CD8-positive, alpha-beta memory T cell (primary cell): ENCODE measurements at regions not wholly inside any gene's neighbourhood (a gene's known extent, or its start where the extent isn't known, plus 50 kb on each side); places are given as distances from the start of the nearest gene placed in this dataset.
A peak's percentile ranks its signal among the peaks of the same experiment; 100 is the strongest.
"Not testable (repeated sequence)": the region's sequence is repeated elsewhere in the genome, so short reads cannot be mapped to it uniquely, and the experiment has no call there.

Source experiments
- CTCF ChIA-PET: fragments of 350-600 bp; sonication (Branson Sonifier 250); formaldehyde crosslinking; loops from one replicate; lab custom pipeline; 2021; ENCODE audit warnings: antibody characterized with exemption; lab: Charles Lee
- POLR2A ChIA-PET: fragments of 350-600 bp; sonication (Branson Sonifier 250); formaldehyde crosslinking; loops from one replicate; lab custom pipeline; 2021; ENCODE audit warnings: antibody characterized with exemption; lab: Charles Lee
- DNase-seq, 5 donors: peaks; one replicate each; pipeline versions ENCODE4 v3.0.0 to v3.0.0-alpha.2; 2020 to 2022; ENCODE audit warnings: mixed read lengths in 1 of 5
- H3K27ac ChIP-seq: one replicate; pipeline ENCODE4 v1.7.0; 2013; ENCODE audit warnings: low read depth, mild to moderate bottlenecking, low read length, moderate library complexity
- H3K27me3 ChIP-seq: 2 replicates; pipeline ENCODE4 v1.7.0; 2013; ENCODE audit warnings: low read length, mild to moderate bottlenecking; ENCODE audit not compliant: insufficient read depth, poor library complexity, severe bottlenecking
- H3K36me3 ChIP-seq: 2 replicates; pipeline ENCODE4 v1.7.0; 2013; ENCODE audit warnings: mild to moderate bottlenecking, low read length, moderate library complexity; ENCODE audit not compliant: insufficient read depth
- H3K4me1 ChIP-seq: 2 replicates; pipeline ENCODE4 v1.7.0; 2013; ENCODE audit warnings: mild to moderate bottlenecking, low read length, moderate library complexity; ENCODE audit not compliant: insufficient read depth
- H3K4me3 ChIP-seq: 2 replicates; pipeline ENCODE4 v1.7.0; 2013; ENCODE audit warnings: mild to moderate bottlenecking, low read length
- H3K9me3 ChIP-seq: 2 replicates; pipeline ENCODE4 v1.7.0; 2013; ENCODE audit warnings: mild to moderate bottlenecking, low read length
- H3K27ac Mint-ChIP-seq, 8 donors: one replicate each; pipeline ENCODE4 v1.8.0; 2020 to 2021; ENCODE audit warnings: mixed read lengths in 8 of 8, mild to moderate bottlenecking in 6 of 8, inconsistent platforms in 3 of 8, moderate library complexity in 3 of 8
- H3K27me3 Mint-ChIP-seq, 2 donors: one replicate each; pipeline ENCODE4 v1.8.0; 2020 to 2021; ENCODE audit warnings: mixed read lengths in 2 of 2, mild to moderate bottlenecking in 1 of 2, moderate library complexity in 1 of 2
- H3K36me3 Mint-ChIP-seq, 3 donors: one replicate each; pipeline ENCODE4 v1.8.0; 2020 to 2021; ENCODE audit warnings: mixed read lengths in 3 of 3, inconsistent platforms in 1 of 3, mild to moderate bottlenecking in 1 of 3
- H3K4me1 Mint-ChIP-seq, 3 donors: one replicate each; pipeline ENCODE4 v1.8.0; 2020 to 2021; ENCODE audit warnings: mixed read lengths in 3 of 3, inconsistent platforms in 1 of 3, mild to moderate bottlenecking in 1 of 3
- H3K4me3 Mint-ChIP-seq, 7 donors: one replicate each; pipeline ENCODE4 v1.8.0; 2020 to 2021; ENCODE audit warnings: mixed read lengths in 7 of 7, mild to moderate bottlenecking in 6 of 7, moderate library complexity in 4 of 7, inconsistent platforms in 2 of 7
- H3K9me3 Mint-ChIP-seq, 5 donors: one replicate each; pipeline ENCODE4 v1.8.0; 2020 to 2022; ENCODE audit warnings: mixed read lengths in 5 of 5, mild to moderate bottlenecking in 3 of 5, moderate library complexity in 2 of 5, inconsistent platforms in 1 of 5

GRCh38 chr9:99488131-99489059, 266.3 kb downstream of the SEC61B start:
- CTCF ChIA-PET = interaction anchor here (1.3 kb wide), 1 partner anchor 10 kb away, joined by 3 read pairs; no protein-coding TSS in a partner anchor
- POLR2A ChIA-PET = no interaction called here
- H3K36me3 Mint-ChIP-seq = no peaks in the 10 kb centered on the region

GRCh38 chr9:99489060-99489413, 267.0 kb downstream of the SEC61B start:
- H3K36me3 Mint-ChIP-seq = no peaks in the 10 kb centered on the region
- peaks cover 0 to 5% (median 4%) of the 10 kb centered on the region in 3 donors for H3K4me1 Mint-ChIP-seq
- ChIA-PET CTCF (no interaction called here), POLR2A (no interaction called here)
- no peak overlapping the region for H3K4me3 Mint-ChIP-seq
- H3K4me3 ChIP-seq = no peak overlapping the region
- no peaks in the 10 kb centered on the region for H3K9me3 ChIP-seq
- DNase-seq = no peak
- no peaks in the 10 kb centered on the region for H3K36me3 ChIP-seq
- H3K9me3 Mint-ChIP-seq = no peaks in the 10 kb centered on the region
- no peak overlapping the region for H3K27ac Mint-ChIP-seq
- no peak overlapping the region for H3K27ac ChIP-seq
- H3K4me1 ChIP-seq = no peaks in the 10 kb centered on the region
- peaks cover 11 to 69% of the 10 kb centered on the region in 2 donors for H3K27me3 Mint-ChIP-seq
- no peaks in the 10 kb centered on the region for H3K27me3 ChIP-seq

More at GRCh38 chr9:99488131-99489059, 266.3 kb downstream of the SEC61B start:
- no peak overlapping the region for H3K27ac Mint-ChIP-seq
- H3K36me3 ChIP-seq = no peaks in the 10 kb centered on the region
- no peaks in the 10 kb centered on the region for H3K9me3 Mint-ChIP-seq
- DNase-seq = no peak
- no peak overlapping the region for H3K4me3 Mint-ChIP-seq
- peaks cover 11 to 70% of the 10 kb centered on the region in 2 donors for H3K27me3 Mint-ChIP-seq
- no peak overlapping the region for H3K27ac ChIP-seq
- peaks cover 0 to 5% (median 4%) of the 10 kb centered on the region in 3 donors for H3K4me1 Mint-ChIP-seq
- H3K9me3 ChIP-seq = no peaks in the 10 kb centered on the region
- H3K27me3 ChIP-seq = no peaks in the 10 kb centered on the region
- H3K4me1 ChIP-seq = no peaks in the 10 kb centered on the region
- no peak overlapping the region for H3K4me3 ChIP-seq

- DNase-seq = no peak
- no peaks in the 10 kb centered on the region for H3K4me1 ChIP-seq
- H3K4me3 Mint-ChIP-seq = no peak overlapping the region
- H3K36me3 Mint-ChIP-seq = no peaks in the 10 kb centered on the region
- no peaks in the 10 kb centered on the region for H3K9me3 ChIP-seq
- H3K4me1 Mint-ChIP-seq = peaks cover 0 to 5% (median 4%) of the 10 kb centered on the region in 3 donors
- ChIA-PET CTCF (interaction anchor here (2.0 kb wide), 1 partner anchor 13 kb away, joined by 4 read pairs; no protein-coding TSS in a partner anchor), POLR2A (no interaction called here)
- H3K9me3 Mint-ChIP-seq = no peaks in the 10 kb centered on the region
- no peak overlapping the region for H3K27ac ChIP-seq
- H3K36me3 ChIP-seq = no peaks in the 10 kb centered on the region
- peaks cover 17 to 69% of the 10 kb centered on the region in 2 donors for H3K27me3 Mint-ChIP-seq
- no peak overlapping the region for H3K27ac Mint-ChIP-seq
- H3K27me3 ChIP-seq = no peaks in the 10 kb centered on the region
- H3K4me3 ChIP-seq = no peak overlapping the region
Measured at GRCh38 chr9:99490729-99491128, 268.6 kb downstream of the SEC61B start.

- H3K36me3 Mint-ChIP-seq = no peaks in the 10 kb centered on the region
- Histone ChIP-seq H3K9me3 (no peaks in the 10 kb centered on the region), H3K4me3 (no peak overlapping the region), H3K27me3 (no peaks in the 10 kb centered on the region), H3K27ac (no peak overlapping the region), H3K4me1 (no peaks in the 10 kb centered on the region), H3K36me3 (no peaks in the 10 kb centered on the region)
- ChIA-PET POLR2A (no interaction called here), CTCF (interaction anchor here (2.0 kb wide), 1 partner anchor 14 kb away, joined by 4 read pairs; no protein-coding TSS in a partner anchor)
- H3K4me3 Mint-ChIP-seq = no peak overlapping the region
- peak overlapping the region in 1 of 8 donors; percentile 55 for H3K27ac Mint-ChIP-seq
- peaks cover 21 to 67% of the 10 kb centered on the region in 2 donors for H3K27me3 Mint-ChIP-seq
- H3K9me3 Mint-ChIP-seq = no peaks in the 10 kb centered on the region
- DNase-seq = no peak
- peaks cover 0 to 5% (median 4%) of the 10 kb centered on the region in 3 donors for H3K4me1 Mint-ChIP-seq
Measured at GRCh38 chr9:99491408-99492158, 269.5 kb downstream of the SEC61B start.

GRCh38 chr9:99497641-99498040, 275.6 kb downstream of the SEC61B start:
- Mint-ChIP-seq H3K4me1 (no peaks in the 10 kb centered on the region), H3K36me3 (peaks cover 0 to 3% (median 0%) of the 10 kb centered on the region in 3 donors)
- POLR2A ChIA-PET = no interaction called here

GRCh38 chr9:99498979-99499378, 276.9 kb downstream of the SEC61B start:
- POLR2A ChIA-PET, H3K36me3 ChIP-seq, H3K4me3 ChIP-seq, H3K4me1 ChIP-seq, H3K4me1 Mint-ChIP-seq, H3K27ac Mint-ChIP-seq, H3K27me3 ChIP-seq, H3K36me3 Mint-ChIP-seq, H3K9me3 ChIP-seq, H3K27ac ChIP-seq, H3K4me3 Mint-ChIP-seq, CTCF ChIA-PET, H3K9me3 Mint-ChIP-seq, DNase-seq: not testable (repeated sequence)
- peaks cover 14% of the 10 kb centered on the region in 2 donors for H3K27me3 Mint-ChIP-seq

More at GRCh38 chr9:99497641-99498040, 275.6 kb downstream of the SEC61B start:
- CTCF ChIA-PET = no interaction called here
- Mint-ChIP-seq H3K27ac (no peak overlapping the region), H3K27me3 (peaks cover 15 to 24% of the 10 kb centered on the region in 2 donors), H3K4me3 (no peak overlapping the region), H3K9me3 (peaks cover 0 to 7% (median 4%) of the 10 kb centered on the region in 5 donors)
- Histone ChIP-seq H3K36me3 (no peaks in the 10 kb centered on the region), H3K27me3 (no peaks in the 10 kb centered on the region), H3K4me1 (no peaks in the 10 kb centered on the region), H3K9me3 (no peaks in the 10 kb centered on the region), H3K27ac (no peak overlapping the region), H3K4me3 (no peak overlapping the region)
- DNase-seq = no peak

- no peaks in the 10 kb centered on the region for H3K36me3 Mint-ChIP-seq
- Histone ChIP-seq H3K36me3 (no peaks in the 10 kb centered on the region), H3K27ac (no peak overlapping the region), H3K27me3 (no peaks in the 10 kb centered on the region), H3K9me3 (no peaks in the 10 kb centered on the region), H3K4me1 (no peaks in the 10 kb centered on the region), H3K4me3 (no peak overlapping the region)
- H3K27ac Mint-ChIP-seq = no peak overlapping the region
- H3K4me3 Mint-ChIP-seq = no peak overlapping the region
- ChIA-PET CTCF (no interaction called here), POLR2A (no interaction called here)
- no peak for DNase-seq
- no peaks in the 10 kb centered on the region for H3K4me1 Mint-ChIP-seq
- H3K27me3 Mint-ChIP-seq = peaks cover 0 to 4% of the 10 kb centered on the region in 2 donors
- H3K9me3 Mint-ChIP-seq = no peaks in the 10 kb centered on the region
Measured at GRCh38 chr9:99505936-99506335, 283.9 kb downstream of the SEC61B start.
